Body of pancreas (tissue), 4 donors: ENCODE measurements at regions not wholly inside any gene's neighbourhood (a gene's known extent, or its start where the extent isn't known, plus 50 kb on each side); places are given as distances from the start of the nearest gene placed in this dataset.
A peak's percentile ranks its signal among the peaks of the same experiment; 100 is the strongest.

ENCODE experiments used
- ATAC-seq: fragments of 150-250 bp; one replicate; pipeline ENCODE4 v1.9.1; 2016
- DNase-seq, 4 donors: peaks; one replicate each; pipeline ENCODE4 v3.0.0-alpha.2; 2019
- H3K27ac ChIP-seq, 4 donors: fragments of 200-600 bp; sonication (generic); 1 replicate in 3 of 4; 2 replicates in 1 of 4; pipeline versions ENCODE4 v1.5.1 to v1.6.1; 2016 to 2019; ENCODE audit warnings: mild to moderate bottlenecking in 1 of 4, mixed read lengths in 1 of 4, moderate library complexity in 1 of 4
- H3K27me3 ChIP-seq, 2 donors: fragments of 200-600 bp; sonication (generic); one replicate each; pipeline ENCODE4 v1.6.0; 2016; ENCODE audit warnings: mild to moderate bottlenecking in 1 of 2
- H3K36me3 ChIP-seq, 2 donors: fragments of 200-600 bp; sonication (generic); replicated peaks in 1 of 2; 2 replicates each; pipeline ENCODE4 v1.5.1; 2016; ENCODE audit warnings: low read depth in 2 of 2; ENCODE audit not compliant: insufficient read depth in 1 of 2
- H3K4me1 ChIP-seq: fragments of 200-600 bp; sonication (generic); one replicate; pipeline ENCODE4 v1.6.0; 2016
- H3K4me3 ChIP-seq, 2 donors: fragments of 200-600 bp; sonication (generic); 1 replicate in 1 of 2; 2 replicates in 1 of 2; pipeline ENCODE4 v1.5.1; 2016 to 2019
- H3K9me3 ChIP-seq, 3 donors: fragments of 200-600 bp; sonication (generic); 1 replicate in 2 of 3; 2 replicates in 1 of 3; pipeline ENCODE4 v1.5.1; 2016
- CTCF ChIP-seq, 7 experiments: fragments of 450-650 bp in 4 of 7; fragments of 200-600 bp in 3 of 7; sonication (generic) in 3 of 7; IDR thresholded peaks; one replicate each; pipeline ENCODE4 v1.5.1; 2016 to 2019; ENCODE audit warnings: antibody characterized with exemption in 7 of 7
- POLR2A ChIP-seq, 3 donors: fragments of 450-650 bp; IDR thresholded peaks; one replicate each; pipeline ENCODE4 v1.6.1; 2016; ENCODE audit warnings: antibody characterized with exemption in 3 of 3, mild to moderate bottlenecking in 2 of 3
- WGBS, 2 donors: methylation state at CpG; one replicate each; pipeline ENCODE4 v1.1.5; 2017; 5-methylcytosine and 5-hydroxymethylcytosine counted together
- intact Hi-C: fragments of 100-400 bp; cut with DNase I; formaldehyde crosslinking; loops from one replicate; pipeline ENCODE4 v1.15.1; 2023

DNA sequence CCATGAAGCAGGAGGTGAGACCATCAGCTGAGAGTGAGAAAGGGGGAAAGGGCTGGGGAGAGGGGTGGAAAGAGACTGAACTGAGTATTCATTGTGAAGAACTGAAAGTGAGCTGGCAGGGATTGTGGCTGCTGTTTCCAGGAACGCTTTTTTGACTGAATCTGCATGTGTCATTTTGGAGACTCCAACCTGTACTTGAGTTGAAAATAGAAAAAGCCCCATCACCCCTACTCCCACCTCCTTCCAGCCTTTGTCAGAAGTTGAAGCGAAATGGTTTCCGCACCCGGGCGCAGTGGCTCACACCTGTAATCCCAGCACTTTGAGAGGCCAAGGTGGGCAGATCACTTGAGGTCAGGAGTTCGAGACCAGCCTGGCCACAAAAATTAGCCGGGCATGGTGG, 128.0 kb upstream of the GPR12 start:
- no peak overlapping the region for H3K4me3 ChIP-seq
- TF ChIP-seq POLR2A (IDR thresholded peaks at IDR 0.05) (no peak), CTCF (IDR thresholded peaks at IDR 0.05) (no peak)
- H3K27me3 ChIP-seq, result no peaks in the 10 kb centered on the region
- intact Hi-C loops, result no loop called here
- no peak for ATAC-seq
- no peaks in the 10 kb centered on the region for H3K36me3 ChIP-seq
- no peak for DNase-seq
- no peaks in the 10 kb centered on the region for H3K4me1 ChIP-seq
- WGBS, 2 donors, result 79 to 90% methylated on average over 7 of the region's 7 CpGs
- H3K9me3 ChIP-seq, result peaks cover 0 to 9% (median 0%) of the 10 kb centered on the region in 3 donors
- H3K27ac ChIP-seq, result no peak overlapping the region

DNA sequence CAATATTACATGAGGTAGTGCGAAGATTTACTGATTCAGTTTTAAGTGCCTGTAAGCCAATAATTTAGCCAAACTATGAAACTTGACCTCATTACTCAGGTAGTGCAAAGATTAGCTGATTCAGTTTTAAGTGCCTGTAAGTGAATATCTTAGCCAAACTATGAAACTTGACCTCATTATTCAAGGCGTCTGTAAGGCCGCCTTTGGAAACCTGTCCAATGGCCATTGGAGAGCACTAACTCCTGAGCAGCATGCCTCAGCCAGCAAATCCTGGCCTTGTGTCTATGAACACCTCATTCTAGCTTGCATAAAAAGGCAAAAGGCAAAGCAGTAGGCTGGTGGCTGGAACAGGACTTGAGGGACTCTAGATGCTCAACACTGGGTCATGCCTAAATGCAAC, 127.0 kb upstream of the GPR12 start:
- Histone ChIP-seq H3K4me3 (no peak overlapping the region), H3K27ac (no peak overlapping the region), H3K9me3 (peaks cover 0 to 9% (median 0%) of the 10 kb centered on the region in 3 donors), H3K4me1 (no peaks in the 10 kb centered on the region), H3K27me3 (no peaks in the 10 kb centered on the region), H3K36me3 (no peaks in the 10 kb centered on the region)
- intact Hi-C loops, result no loop called here
- ATAC-seq, result no peak
- DNase-seq, result no peak
- TF ChIP-seq POLR2A (IDR thresholded peaks at IDR 0.05), result no peak
- no peak for TF ChIP-seq CTCF (IDR thresholded peaks at IDR 0.05)
- WGBS, 2 donors, result 56 to 62% methylated on average over 3 of the region's 3 CpGs

- DNase-seq (no peak), ATAC-seq (no peak)
- intact Hi-C loops, result no loop called here
- Histone ChIP-seq H3K36me3 (no peaks in the 10 kb centered on the region), H3K27me3 (no peaks in the 10 kb centered on the region), H3K4me3 (no peak overlapping the region), H3K4me1 (no peaks in the 10 kb centered on the region), H3K27ac (no peak overlapping the region), H3K9me3 (peaks cover 0 to 9% (median 0%) of the 10 kb centered on the region in 3 donors)
- WGBS, 2 donors, result 29 to 39% methylated on average over 3 of the region's 3 CpGs
- TF ChIP-seq POLR2A (IDR thresholded peaks at IDR 0.05) (no peak), CTCF (IDR thresholded peaks at IDR 0.05) (no peak)
Observed at GRCh38 chr13:26883613-26884257, 123.1 kb upstream of the GPR12 start.

- no peaks in the 10 kb centered on the region for H3K36me3 ChIP-seq
- TF ChIP-seq CTCF (IDR thresholded peaks at IDR 0.05) (no peak), POLR2A (IDR thresholded peaks at IDR 0.05) (no peak)
- H3K9me3 ChIP-seq, result peaks cover 0 to 9% (median 0%) of the 10 kb centered on the region in 3 donors
- no peaks in the 10 kb centered on the region for H3K4me1 ChIP-seq
- no peaks in the 10 kb centered on the region for H3K27me3 ChIP-seq
- intact Hi-C loops, result no loop called here
- H3K27ac ChIP-seq, result no peak overlapping the region
- DNase-seq (no peak), ATAC-seq (no peak)
- 76 to 84% methylated on average over 7 of the region's 7 CpGs for WGBS, 2 donors
- H3K4me3 ChIP-seq, result no peak overlapping the region
Observed at GRCh38 chr13:26882731-26883130, 122.1 kb upstream of the GPR12 start.

- TF ChIP-seq CTCF (IDR thresholded peaks at IDR 0.05), result no peak
- no peak for TF ChIP-seq POLR2A (IDR thresholded peaks at IDR 0.05)
- Histone ChIP-seq H3K36me3 (no peaks in the 10 kb centered on the region), H3K9me3 (peaks cover 0 to 7% (median 0%) of the 10 kb centered on the region in 3 donors), H3K27ac (no peak overlapping the region), H3K27me3 (no peaks in the 10 kb centered on the region), H3K4me3 (no peak overlapping the region), H3K4me1 (no peaks in the 10 kb centered on the region)
- DNase-seq (peak in 1 of 4 donors; percentile 24), ATAC-seq (no peak)
- WGBS, 2 donors, result 11 to 23% methylated on average over 6 of the region's 6 CpGs
- intact Hi-C loops, result no loop called here
Observed at GRCh38 chr13:26881154-26881553, 120.6 kb upstream of the GPR12 start.
